ENCODE measurements at regions not wholly inside any gene's neighbourhood (a gene's known extent, or its start where the extent isn't known, plus 50 kb on each side); places are given as distances from the start of the nearest gene placed in this dataset.

GRCh38 chr4:139611391-139611790 is 54.2 kb upstream of the MGST2 start:
- no peak for DNase-seq (ENCODE audit: low read depth in 2 of 2)

DNA sequence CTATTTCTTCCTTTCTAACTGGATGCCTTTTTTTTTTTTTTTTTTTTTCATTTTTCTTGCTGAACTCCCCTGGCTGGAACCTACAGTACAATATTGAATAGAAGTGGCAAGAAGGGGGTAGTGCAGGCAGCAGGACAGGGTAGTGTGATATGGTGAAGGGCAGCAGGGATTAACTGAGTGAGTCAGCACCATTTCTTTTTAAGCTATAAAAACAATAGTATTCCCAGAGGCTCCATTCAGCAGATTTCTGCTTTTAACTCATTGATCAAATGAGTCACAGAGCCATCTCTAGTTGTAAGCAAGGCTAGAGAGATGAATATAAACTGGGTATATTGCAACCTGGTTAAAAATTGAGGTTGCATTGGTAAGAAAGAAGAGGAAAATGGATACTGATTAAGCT is 53.6 kb upstream of the SETD7 start:
- peak; percentile 14 to 23 for DNase-seq (ENCODE audit: low read depth in 2 of 2)

DNA sequence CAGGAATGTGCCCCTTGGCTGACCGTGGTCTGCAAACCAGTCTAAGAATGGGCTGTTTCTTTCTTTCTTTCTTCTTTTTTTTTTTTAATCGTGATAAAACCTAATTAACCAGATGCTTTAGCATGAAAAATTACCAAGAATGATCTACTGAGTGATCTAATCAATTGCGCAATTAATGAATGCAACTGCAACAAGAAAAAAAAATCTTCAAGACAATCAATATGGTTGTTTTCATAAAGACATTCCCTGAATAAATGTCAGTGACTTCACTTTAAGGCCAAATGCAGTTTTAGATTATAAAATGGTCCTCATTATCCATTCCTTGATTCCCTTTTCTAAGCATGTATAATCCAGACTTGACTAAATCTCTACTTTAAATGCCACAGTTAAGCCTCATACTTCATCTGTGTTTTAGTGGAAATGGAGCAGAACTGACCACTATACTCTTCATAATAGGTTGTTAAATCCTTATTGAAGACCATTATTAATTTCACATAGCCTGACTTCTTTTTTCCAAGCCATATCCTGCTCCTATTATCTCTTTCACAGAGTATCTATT is 51.6 kb upstream of the SETD7 start:
- DNase-seq (ENCODE audit: low read depth in 2 of 2): no peak

- peak; percentile 22 to 23 for DNase-seq (ENCODE audit: low read depth in 2 of 2)
These were observed 50.8 kb upstream of the SETD7 start for GRCh38 chr4:139606579-139607501.

GRCh38 chr4:139606103-139606502 is 50.1 kb upstream of the SETD7 start:
- no peak for DNase-seq (ENCODE audit: low read depth in 2 of 2)
